Neural cell (in vitro differentiated cells): ENCODE measurements at regions not wholly inside any gene's neighbourhood (a gene's known extent, or its start where the extent isn't known, plus 50 kb on each side); places are given as distances from the start of the nearest gene placed in this dataset.

Experiments
- H2AFZ ChIP-seq: fragments of 200-600, 300-800 bp; sonication (generic), shearing (Covaris generic); 2 replicates; pipeline ENCODE4 v1.6.0; 2014; ENCODE audit warnings: low read depth, mild to moderate bottlenecking, antibody characterized with exemption, low read length, moderate library complexity
- H3F3A ChIP-seq: fragments of 200-600 bp; shearing (Covaris generic); 2 replicates; pipeline ENCODE4 v1.6.1; 2016; ENCODE audit warnings: mild to moderate bottlenecking, moderate library complexity, mixed read lengths, antibody characterized with exemption, low read length; ENCODE audit not compliant: insufficient read depth, poor library complexity, severe bottlenecking
- H3K27ac ChIP-seq: fragments of 200-600, 300-800 bp; sonication (generic), shearing (Covaris generic); 2 replicates; pipeline ENCODE4 v1.5.1; 2014; ENCODE audit warnings: mild to moderate bottlenecking, low read length, moderate library complexity
- H3K27me3 ChIP-seq: fragments of 300-800, 200-600 bp; sonication (generic), shearing (Covaris generic); 2 replicates; pipeline ENCODE4 v1.6.0; 2014; ENCODE audit warnings: mild to moderate bottlenecking, low read depth, low read length, moderate library complexity; ENCODE audit not compliant: insufficient read depth
- H3K36me3 ChIP-seq: fragments of 300-800, 200-600 bp; sonication (generic), shearing (Covaris generic); 2 replicates; pipeline ENCODE4 v1.5.1; 2014; ENCODE audit warnings: mild to moderate bottlenecking, antibody characterized with exemption, low read length, moderate library complexity; ENCODE audit not compliant: insufficient read depth
- H3K4me2 ChIP-seq: fragments of 300-800, 200-600 bp; sonication (generic), shearing (Covaris generic); 2 replicates; pipeline ENCODE4 v1.6.0; 2014; ENCODE audit warnings: mild to moderate bottlenecking, low read length
- H3K4me3 ChIP-seq: fragments of 300-800, 200-600 bp; sonication (generic), shearing (Covaris generic); 2 replicates; pipeline ENCODE4 v1.5.1; 2014; ENCODE audit warnings: mild to moderate bottlenecking, low read length, moderate library complexity
- H3K79me2 ChIP-seq: fragments of 200-600 bp; shearing (Covaris generic); replicated peaks from 2 replicates; pipeline ENCODE4 v1.6.0; 2014; ENCODE audit warnings: mild to moderate bottlenecking, low read length, moderate library complexity; ENCODE audit not compliant: insufficient read depth
- H3K9ac ChIP-seq: fragments of 300-800, 200-600 bp; sonication (generic), shearing (Covaris generic); 2 replicates; pipeline ENCODE4 v1.6.1; 2016; ENCODE audit warnings: mild to moderate bottlenecking, low read length, mixed read lengths
- H3K9me2 ChIP-seq: fragments of 200-600 bp; shearing (Covaris generic); 2 replicates; pipeline ENCODE4 v1.6.1; 2016; ENCODE audit warnings: mild to moderate bottlenecking, low read length, mixed read lengths; ENCODE audit not compliant: insufficient read depth
- H3K9me3 ChIP-seq: fragments of 200-600, 300-800 bp; sonication (generic), shearing (Covaris generic); 2 replicates; pipeline ENCODE4 v1.6.1; 2016; ENCODE audit warnings: mild to moderate bottlenecking, mixed run types, low read length, moderate library complexity, mixed read lengths
- H4K20me1 ChIP-seq: fragments of 200-600 bp; shearing (Covaris generic); 2 replicates; pipeline ENCODE4 v1.6.1; 2016; ENCODE audit warnings: mild to moderate bottlenecking, mixed run types; ENCODE audit not compliant: insufficient read depth
- EP300 ChIP-seq: fragments of 450-650 bp; conservative IDR thresholded peaks from 2 replicates; pipeline ENCODE4 v1.6.1; 2014; ENCODE audit warnings: antibody characterized with exemption, mild to moderate bottlenecking, moderate library complexity; ENCODE audit not compliant: poor library complexity, severe bottlenecking
- EZH2 ChIP-seq: fragments of 200-600, 300-800 bp; shearing (Covaris generic), sonication (generic); IDR thresholded peaks from 2 replicates; pipeline ENCODE4 v1.6.1; 2014; ENCODE audit warnings: antibody characterized with exemption, low read length, borderline replicate concordance, mild to moderate bottlenecking; ENCODE audit not compliant: insufficient read depth, poor library complexity, severe bottlenecking
- MXI1 ChIP-seq: fragments of 450-650 bp; conservative IDR thresholded peaks from 2 replicates; pipeline ENCODE4 v1.6.1; 2014; ENCODE audit warnings: antibody characterized with exemption, mild to moderate bottlenecking; ENCODE audit not compliant: poor library complexity, severe bottlenecking
- POLR2AphosphoS5 ChIP-seq: IDR thresholded peaks from 2 replicates; pipeline ENCODE4 v1.6.1; 2012
- RAD21 ChIP-seq: fragments of 450-650 bp; conservative IDR thresholded peaks from 2 replicates; pipeline ENCODE4 v1.6.1; 2014; ENCODE audit warnings: antibody characterized with exemption, mild to moderate bottlenecking, moderate library complexity
- SMC3 ChIP-seq: fragments of 450-650 bp; conservative IDR thresholded peaks from 2 replicates; pipeline ENCODE4 v1.6.1; 2014; ENCODE audit warnings: antibody characterized with exemption, mild to moderate bottlenecking, moderate library complexity; ENCODE audit not compliant: poor library complexity
- TAF1 ChIP-seq: IDR thresholded peaks from 2 replicates; pipeline ENCODE4 v1.6.1; 2012; ENCODE audit warnings: low read depth
- TF ChIP-seq, protein P1 (sequence below): IDR thresholded peaks from 2 replicates; pipeline ENCODE4 v1.6.1; 2012; ENCODE audit warnings: borderline replicate concordance
- TF ChIP-seq, protein P2 (sequence below): fragments of 450-650 bp; IDR thresholded peaks from 2 replicates; pipeline ENCODE4 v1.5.1; 2014; ENCODE audit warnings: antibody characterized with exemption, mild to moderate bottlenecking, moderate library complexity; ENCODE audit not compliant: poor library complexity, severe bottlenecking

DNA sequence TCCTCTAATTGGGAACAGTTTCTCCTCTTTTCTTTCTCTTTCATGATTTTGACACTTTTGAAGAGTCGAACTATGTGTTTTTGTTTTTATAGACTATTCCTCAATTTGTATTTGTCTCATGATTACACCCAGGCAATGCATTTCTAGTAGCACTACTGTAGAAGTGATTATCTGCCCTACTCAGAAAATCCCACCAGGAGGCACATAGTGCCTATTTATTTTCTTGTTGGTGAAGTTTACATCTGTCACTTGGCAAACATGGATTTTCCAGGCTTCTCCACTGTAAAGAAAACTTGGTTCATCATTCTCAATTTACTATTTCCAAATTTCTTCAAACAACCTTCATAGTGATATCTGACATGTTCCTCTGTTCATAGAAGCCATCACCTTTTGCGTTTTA lies 893.9 kb downstream of the CCSER2 start:
- Histone ChIP-seq H3K79me2 (no peaks in the 10 kb centered on the region), H3F3A (no peaks in the 10 kb centered on the region), H3K27me3 (no peaks in the 10 kb centered on the region), H4K20me1 (no peaks in the 10 kb centered on the region), H3K9me3 (no peaks in the 10 kb centered on the region), H3K9me2 (no peaks in the 10 kb centered on the region), H3K27ac (no peak overlapping the region), H3K36me3 (no peaks in the 10 kb centered on the region), H3K4me2 (no peak overlapping the region), H3K4me3 (no peak overlapping the region), H2AFZ (no peak overlapping the region), H3K9ac (no peak overlapping the region)
- TF ChIP-seq POLR2AphosphoS5 = no peak
- peak; percentile 27 for TF ChIP-seq RAD21
- TF ChIP-seq, protein P1, sequence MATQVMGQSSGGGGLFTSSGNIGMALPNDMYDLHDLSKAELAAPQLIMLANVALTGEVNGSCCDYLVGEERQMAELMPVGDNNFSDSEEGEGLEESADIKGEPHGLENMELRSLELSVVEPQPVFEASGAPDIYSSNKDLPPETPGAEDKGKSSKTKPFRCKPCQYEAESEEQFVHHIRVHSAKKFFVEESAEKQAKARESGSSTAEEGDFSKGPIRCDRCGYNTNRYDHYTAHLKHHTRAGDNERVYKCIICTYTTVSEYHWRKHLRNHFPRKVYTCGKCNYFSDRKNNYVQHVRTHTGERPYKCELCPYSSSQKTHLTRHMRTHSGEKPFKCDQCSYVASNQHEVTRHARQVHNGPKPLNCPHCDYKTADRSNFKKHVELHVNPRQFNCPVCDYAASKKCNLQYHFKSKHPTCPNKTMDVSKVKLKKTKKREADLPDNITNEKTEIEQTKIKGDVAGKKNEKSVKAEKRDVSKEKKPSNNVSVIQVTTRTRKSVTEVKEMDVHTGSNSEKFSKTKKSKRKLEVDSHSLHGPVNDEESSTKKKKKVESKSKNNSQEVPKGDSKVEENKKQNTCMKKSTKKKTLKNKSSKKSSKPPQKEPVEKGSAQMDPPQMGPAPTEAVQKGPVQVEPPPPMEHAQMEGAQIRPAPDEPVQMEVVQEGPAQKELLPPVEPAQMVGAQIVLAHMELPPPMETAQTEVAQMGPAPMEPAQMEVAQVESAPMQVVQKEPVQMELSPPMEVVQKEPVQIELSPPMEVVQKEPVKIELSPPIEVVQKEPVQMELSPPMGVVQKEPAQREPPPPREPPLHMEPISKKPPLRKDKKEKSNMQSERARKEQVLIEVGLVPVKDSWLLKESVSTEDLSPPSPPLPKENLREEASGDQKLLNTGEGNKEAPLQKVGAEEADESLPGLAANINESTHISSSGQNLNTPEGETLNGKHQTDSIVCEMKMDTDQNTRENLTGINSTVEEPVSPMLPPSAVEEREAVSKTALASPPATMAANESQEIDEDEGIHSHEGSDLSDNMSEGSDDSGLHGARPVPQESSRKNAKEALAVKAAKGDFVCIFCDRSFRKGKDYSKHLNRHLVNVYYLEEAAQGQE = no peak
- TF ChIP-seq SMC3 = peak; percentile 27

DNA sequence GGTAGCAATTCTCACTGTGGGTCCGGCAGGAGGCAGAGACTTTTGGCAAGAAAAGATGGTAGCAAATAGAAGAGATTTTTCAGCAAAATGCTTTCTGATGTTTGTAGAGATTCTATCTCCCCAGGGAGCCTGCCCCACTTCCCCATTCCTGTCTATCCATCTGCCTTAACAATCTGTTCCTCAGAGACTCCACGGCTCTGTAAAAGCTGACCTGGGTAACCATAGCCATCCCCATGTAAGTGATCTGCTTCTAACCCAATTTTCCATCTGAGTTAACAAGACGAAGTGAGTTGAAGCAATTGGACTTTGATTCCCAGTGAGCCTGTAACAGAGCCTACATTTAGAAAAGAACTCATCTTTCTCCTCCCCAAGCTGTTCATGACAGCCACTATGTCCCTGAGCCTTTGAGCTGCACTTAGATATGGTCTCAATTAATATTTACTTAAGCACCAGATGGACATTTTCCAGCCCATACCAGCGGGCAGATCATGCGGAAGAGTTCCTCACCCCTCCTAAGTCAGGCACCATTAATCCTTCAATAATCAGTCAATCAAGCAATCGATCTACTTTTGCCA lies 896.1 kb downstream of the CCSER2 start:
- Histone ChIP-seq H4K20me1 (no peaks in the 10 kb centered on the region), H3K9me2 (no peaks in the 10 kb centered on the region), H3K79me2 (no peaks in the 10 kb centered on the region), H3K9ac (no peak overlapping the region), H3K4me3 (no peak overlapping the region), H3K27me3 (no peaks in the 10 kb centered on the region), H3K36me3 (no peaks in the 10 kb centered on the region), H3K27ac (no peak overlapping the region), H3F3A (no peaks in the 10 kb centered on the region), H3K4me2 (no peak overlapping the region), H2AFZ (no peak overlapping the region), H3K9me3 (no peaks in the 10 kb centered on the region)
- TF ChIP-seq EZH2 (no peak), SMC3 (no peak), RAD21 (no peak), MXI1 (no peak), TAF1 (no peak), POLR2AphosphoS5 (no peak), EP300 (no peak)
- TF ChIP-seq, protein P2, sequence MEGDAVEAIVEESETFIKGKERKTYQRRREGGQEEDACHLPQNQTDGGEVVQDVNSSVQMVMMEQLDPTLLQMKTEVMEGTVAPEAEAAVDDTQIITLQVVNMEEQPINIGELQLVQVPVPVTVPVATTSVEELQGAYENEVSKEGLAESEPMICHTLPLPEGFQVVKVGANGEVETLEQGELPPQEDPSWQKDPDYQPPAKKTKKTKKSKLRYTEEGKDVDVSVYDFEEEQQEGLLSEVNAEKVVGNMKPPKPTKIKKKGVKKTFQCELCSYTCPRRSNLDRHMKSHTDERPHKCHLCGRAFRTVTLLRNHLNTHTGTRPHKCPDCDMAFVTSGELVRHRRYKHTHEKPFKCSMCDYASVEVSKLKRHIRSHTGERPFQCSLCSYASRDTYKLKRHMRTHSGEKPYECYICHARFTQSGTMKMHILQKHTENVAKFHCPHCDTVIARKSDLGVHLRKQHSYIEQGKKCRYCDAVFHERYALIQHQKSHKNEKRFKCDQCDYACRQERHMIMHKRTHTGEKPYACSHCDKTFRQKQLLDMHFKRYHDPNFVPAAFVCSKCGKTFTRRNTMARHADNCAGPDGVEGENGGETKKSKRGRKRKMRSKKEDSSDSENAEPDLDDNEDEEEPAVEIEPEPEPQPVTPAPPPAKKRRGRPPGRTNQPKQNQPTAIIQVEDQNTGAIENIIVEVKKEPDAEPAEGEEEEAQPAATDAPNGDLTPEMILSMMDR = no peak
- TF ChIP-seq, protein P1 = no peak
